BJ (cell line): ENCODE measurements at regions not wholly inside any gene's neighbourhood (a gene's known extent, or its start where the extent isn't known, plus 50 kb on each side); places are given as distances from the start of the nearest gene placed in this dataset. TPM values are rescaled to one million over a fixed set of nuclear protein-coding genes. Genes with fewer than 3 reads are reported as not detected.

Experiments used
- CTCF ChIA-PET: fragments of 350-600 bp; formaldehyde crosslinking; extraction: SDS; loops from one replicate; lab custom pipeline; 2021; ENCODE audit warnings: antibody characterized with exemption, inconsistent platforms; lab: Yijun Ruan, JAX
- POLR2A ChIA-PET: fragments of 300-600 bp; sonication (Branson Sonifier 250); formaldehyde crosslinking; extraction: SDS; loops from one replicate; lab custom pipeline; 2021; ENCODE audit warnings: antibody characterized with exemption; lab: Charles Lee
- DNase-seq: peaks from one replicate; pipeline ENCODE4 v3.0.0-alpha.2; 2011; ENCODE audit warnings: low read depth
- H3K27me3 ChIP-seq: 2 replicates; pipeline ENCODE4 v1.6.0; 2011; ENCODE audit warnings: low read length; ENCODE audit not compliant: control insufficient read depth, insufficient read depth
- H3K36me3 ChIP-seq: 2 replicates; pipeline ENCODE4 v1.5.1; 2011; ENCODE audit warnings: low read length; ENCODE audit not compliant: control insufficient read depth, insufficient read depth
- H3K4me3 ChIP-seq: 2 replicates; pipeline ENCODE4 v1.5.1; 2011; ENCODE audit warnings: low read depth, mild to moderate bottlenecking, control low read depth, low read length
- small RNA-seq: library from RNA; depleted of rRNA; stranded (forward); fragments of <200 nt; gene quantifications from one replicate; pipeline ENCODE3, GENCODE V24; 2012; ENCODE audit warnings: low replicate concordance, low read depth; ENCODE audit not compliant: insufficient read length
- TF ChIP-seq, protein P1 (sequence below): IDR thresholded peaks from 2 replicates; pipeline ENCODE4 v1.5.1; 2011; ENCODE audit warnings: low read depth, mild to moderate bottlenecking, control low read depth, inconsistent platforms, low read length, moderate library complexity; ENCODE audit not compliant: insufficient read depth

DNA sequence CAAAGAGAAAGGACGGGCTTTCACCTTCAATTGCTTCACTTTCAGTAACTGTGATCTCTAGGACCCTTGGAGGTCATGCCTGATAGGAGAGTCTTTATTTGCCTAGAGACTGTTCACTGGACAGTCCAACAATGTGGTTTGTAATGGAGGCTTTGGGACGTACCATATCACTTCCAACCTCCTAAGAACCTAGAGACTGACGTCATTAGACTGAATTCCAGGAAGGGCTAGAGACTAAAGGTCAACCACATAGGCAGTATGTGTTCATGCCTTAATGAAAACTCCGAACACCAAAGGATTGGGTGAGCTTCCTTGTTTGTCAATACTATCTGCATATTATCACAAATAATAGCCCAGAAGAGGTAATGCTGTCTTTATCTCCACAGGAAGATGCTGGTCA lies 53.7 kb upstream of the CNTN5 start:
- TF ChIP-seq, protein P1, sequence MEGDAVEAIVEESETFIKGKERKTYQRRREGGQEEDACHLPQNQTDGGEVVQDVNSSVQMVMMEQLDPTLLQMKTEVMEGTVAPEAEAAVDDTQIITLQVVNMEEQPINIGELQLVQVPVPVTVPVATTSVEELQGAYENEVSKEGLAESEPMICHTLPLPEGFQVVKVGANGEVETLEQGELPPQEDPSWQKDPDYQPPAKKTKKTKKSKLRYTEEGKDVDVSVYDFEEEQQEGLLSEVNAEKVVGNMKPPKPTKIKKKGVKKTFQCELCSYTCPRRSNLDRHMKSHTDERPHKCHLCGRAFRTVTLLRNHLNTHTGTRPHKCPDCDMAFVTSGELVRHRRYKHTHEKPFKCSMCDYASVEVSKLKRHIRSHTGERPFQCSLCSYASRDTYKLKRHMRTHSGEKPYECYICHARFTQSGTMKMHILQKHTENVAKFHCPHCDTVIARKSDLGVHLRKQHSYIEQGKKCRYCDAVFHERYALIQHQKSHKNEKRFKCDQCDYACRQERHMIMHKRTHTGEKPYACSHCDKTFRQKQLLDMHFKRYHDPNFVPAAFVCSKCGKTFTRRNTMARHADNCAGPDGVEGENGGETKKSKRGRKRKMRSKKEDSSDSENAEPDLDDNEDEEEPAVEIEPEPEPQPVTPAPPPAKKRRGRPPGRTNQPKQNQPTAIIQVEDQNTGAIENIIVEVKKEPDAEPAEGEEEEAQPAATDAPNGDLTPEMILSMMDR, result no peak
- H3K4me3 ChIP-seq, result no peak overlapping the region
- POLR2A ChIA-PET, result no interaction called here
- no peaks in the 10 kb centered on the region for H3K27me3 ChIP-seq
- no peaks in the 10 kb centered on the region for H3K36me3 ChIP-seq
- no peak for DNase-seq
- CTCF ChIA-PET, result no interaction called here

Small RNA genes lying in the stretch of these regions (small RNA-seq; reads per million reads assigned to genes)
- gene AP003730.1, result not detected
- not detected for gene RNA5SP346
- not detected for gene RNA5SP347
